HG02970 (cell line): ENCODE measurements at regions not wholly inside any gene's neighbourhood (a gene's known extent, or its start where the extent isn't known, plus 50 kb on each side); places are given as distances from the start of the nearest gene placed in this dataset.
"Not testable (repeated sequence)": the region's sequence is repeated elsewhere in the genome, so short reads cannot be mapped to it uniquely, and the experiment has no call there.

Source experiments
- ATAC-seq: cut with Tn5 transposase; IDR thresholded peaks from one replicate; pipeline ENCODE4 v1.9.1; 2021; ENCODE audit warnings: mild to moderate bottlenecking, moderate library complexity, moderate number of reproducible peaks; ENCODE audit not compliant: unreplicated experiment, low FRiP score

DNA sequence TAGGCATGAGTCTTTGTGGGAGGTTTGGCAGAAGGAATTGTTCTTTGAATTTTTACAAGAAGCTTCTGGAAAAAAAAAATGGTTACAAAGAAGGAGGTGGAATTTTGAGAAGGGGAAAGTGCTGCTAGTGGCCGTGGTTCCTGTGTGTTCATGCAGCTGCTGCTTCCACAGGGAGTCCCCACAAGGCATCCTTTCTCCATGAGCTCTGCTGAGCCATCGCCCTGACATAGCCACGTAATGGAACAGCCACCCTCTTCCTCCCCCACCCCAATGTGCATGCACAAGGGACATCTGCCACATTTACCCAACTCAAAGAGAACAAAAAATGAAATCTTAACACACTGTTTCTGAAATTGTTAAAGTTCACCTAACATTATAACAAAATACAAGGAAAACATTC is 529.7 kb downstream of the SATB2 start:
- no peak for ATAC-seq

DNA sequence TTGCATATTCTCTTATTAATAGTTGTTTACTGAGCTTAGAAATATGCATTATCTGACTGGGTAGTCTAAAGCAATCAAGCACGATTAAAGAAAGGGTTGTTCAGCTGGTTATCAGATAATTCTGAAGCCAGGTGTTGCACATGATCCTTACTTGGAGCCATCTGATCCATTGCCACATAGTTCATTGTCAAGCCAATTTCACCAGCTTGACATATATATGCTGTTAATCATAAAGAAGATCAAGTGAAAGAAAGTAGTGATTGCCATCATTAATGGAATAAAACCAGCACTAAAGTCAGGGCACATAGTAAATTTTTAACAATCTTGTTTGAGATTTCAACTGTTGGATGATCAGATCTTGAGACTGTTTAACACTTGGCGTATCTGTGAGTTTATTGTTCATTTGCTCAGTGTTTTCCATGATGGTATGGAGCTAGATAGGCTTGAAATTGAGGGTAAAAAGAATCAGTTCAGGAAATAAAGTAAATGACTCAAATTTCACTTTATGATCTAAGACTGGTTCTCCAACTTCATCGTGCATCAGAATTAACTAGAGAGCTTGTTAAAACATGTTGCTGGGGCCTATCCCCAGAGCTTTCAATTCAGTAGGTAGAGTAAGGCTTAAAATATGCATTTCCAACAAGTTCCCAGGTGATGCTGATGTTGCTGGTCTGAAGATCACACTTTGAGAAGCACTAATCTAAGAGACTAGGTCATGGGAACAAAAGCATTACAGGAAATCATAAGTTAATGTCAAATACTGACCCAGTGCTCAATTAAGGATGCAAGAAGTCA is 539.6 kb downstream of the SATB2 start:
- ATAC-seq, result no peak

DNA sequence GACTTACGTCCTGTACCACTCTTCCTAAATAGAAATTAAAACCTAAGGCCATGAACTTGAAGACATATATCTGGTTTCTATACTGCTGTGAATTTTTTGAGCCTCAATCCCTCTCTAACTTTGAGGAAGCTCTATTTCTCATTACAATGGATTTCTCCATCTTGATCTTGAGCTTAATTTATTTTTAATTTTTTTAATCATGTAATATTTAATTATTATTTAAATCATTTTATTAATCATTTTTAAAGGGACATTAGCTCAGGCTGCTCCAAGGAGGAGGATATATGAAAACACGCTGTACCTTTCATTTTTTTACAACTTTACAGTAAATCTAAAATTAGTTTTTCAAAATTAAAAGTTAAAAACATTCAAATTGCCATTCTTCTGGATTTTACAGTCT is 540.5 kb downstream of the SATB2 start:
- no peak for ATAC-seq

DNA sequence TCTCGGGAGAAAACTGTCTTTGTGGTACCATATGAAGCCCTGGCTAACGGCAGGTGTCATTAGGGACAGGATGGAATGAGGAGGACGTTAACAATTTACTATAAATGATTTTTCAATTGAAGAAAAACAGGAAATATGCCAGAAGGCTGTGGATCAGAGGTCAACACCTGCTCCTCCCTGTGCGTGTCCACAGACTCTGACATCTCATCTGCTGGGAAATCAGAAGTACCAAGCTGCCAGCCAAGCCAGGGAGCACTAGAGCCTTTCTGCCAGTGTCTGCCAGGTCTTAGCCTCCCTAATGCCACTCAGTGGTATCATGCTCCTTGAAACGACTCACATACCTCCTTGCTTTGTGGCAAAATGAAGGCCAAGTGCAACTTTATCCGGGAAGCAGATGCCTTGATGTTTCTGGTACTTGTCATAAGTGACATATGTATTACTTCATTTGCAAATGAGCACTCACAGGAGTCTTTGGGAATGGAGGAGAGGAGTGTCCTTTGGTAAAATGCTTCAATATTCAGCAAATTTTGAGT is 541.1 kb downstream of the SATB2 start:
- no peak for ATAC-seq

DNA sequence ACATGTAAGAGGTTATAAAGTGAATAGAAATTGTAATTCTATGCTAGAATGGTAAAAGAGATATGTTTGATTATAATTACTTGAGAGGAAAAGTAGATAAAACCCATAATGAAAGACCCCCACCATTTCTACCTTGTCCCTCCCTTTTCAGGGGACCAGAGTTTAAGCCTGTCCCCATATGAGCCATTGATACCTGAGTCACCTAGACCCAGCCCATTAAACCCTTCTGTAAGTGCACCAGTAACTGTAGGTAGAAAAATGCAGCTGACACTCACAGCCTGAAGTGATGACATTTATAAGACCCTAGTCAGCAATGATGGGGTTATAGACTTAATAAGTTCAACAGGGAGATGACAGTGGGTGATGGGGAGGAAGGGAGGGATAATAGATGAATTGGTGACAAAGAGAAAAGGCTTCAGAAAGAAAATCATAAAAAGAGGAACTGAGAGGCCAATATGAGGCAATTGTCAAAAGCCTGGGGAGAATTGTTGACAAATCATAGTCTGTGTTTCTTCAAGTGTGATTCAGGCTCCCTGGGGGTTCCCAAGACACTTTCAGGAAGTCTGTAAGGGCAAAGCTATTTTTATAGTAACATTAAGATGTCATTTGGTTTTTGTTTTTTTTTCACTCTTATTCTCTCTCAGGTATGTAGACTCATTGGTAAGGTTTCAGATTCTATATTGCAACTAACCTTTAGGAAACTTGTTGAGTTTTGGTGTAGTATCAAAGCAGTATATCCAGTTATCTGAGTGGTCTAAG is 544.2 kb downstream of the SATB2 start:
- ATAC-seq, result peak; percentile 99

DNA sequence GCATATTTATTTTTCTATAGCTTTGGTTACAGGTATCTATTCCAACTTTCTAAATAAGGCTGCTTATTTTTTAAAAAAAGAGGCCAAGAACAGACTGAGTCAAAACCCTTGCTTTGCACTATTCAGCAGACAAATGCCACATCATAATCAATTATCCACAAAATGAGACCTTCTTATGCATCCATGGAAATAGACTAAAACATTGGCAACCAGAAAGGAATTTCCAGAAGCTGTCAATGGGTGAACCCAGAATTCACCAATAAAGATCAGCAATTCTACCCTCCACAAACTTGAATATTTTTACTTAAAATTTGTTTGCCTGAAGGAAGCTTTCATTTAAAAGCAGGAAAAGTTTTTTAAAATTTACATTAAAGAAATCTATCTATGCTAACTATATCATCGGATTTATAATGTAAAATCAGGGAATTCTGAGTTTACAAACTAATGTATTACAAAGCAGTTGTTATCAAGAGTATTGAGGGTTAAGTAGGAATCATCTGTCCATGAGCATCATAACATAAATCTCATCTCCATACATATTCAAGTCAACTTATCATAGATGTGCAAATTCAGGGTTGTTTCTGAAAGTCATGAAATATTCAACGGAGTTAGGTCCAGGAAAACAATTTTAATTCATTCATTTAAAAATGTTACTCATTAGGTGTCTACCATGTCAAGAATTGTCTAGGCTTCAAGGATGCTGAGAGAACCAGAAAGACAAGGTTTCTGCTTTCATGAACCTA is 548.0 kb downstream of the SATB2 start:
- no peak for ATAC-seq

DNA sequence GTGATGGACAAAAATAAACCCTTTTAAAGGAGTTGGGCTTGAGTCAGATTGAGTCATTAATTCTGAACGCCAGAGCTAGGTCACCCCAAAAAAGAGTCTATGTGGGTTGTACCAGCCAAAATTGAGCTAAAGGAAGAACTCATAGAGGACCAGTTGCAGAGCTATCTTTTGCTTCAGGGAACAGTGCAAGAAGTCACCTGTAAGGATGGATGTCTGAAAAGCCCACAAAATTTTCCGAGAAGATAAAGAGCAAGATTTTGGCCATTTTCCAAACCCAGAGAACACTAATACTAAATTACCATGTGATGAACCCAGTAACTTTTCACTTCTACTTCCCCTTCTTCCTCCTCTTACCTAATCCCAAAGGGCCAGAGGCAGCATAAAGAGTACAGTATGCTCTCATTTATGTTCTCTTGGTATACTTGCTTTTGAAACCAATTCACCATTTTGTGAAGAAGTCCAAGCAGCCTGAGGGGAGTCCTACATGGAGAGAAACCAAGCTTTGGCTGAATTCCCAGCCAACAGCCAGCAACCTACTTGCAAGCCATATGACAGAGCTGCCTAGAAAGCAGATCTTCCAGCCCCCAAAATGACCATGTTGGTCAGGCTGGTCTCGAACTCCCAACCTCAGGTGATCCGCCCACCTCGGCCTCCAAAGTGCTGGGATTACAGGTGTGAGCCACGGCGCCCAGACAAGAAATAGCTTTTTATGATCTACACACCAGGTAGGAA is 551.7 kb downstream of the SATB2 start:
- ATAC-seq, result no peak

DNA sequence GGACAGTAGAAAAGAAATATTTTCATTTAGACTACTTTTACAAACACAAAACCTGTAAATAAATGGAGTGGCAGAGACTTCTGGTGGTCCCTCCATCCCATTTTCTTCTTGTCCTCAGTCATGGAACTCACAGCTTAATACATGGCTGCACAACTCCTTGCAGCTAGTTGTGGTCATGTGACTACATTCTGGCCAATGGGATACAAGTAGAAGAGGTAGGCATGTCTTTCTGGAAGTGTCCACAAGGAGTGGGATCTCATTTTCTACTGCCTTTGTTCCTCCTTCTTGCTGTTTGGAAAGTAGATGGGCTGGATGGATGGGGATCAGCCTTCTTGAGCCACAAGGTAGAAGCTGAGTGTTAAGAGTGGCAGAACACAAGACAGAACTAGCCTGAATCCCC is 555.8 kb downstream of the SATB2 start:
- no peak for ATAC-seq

DNA sequence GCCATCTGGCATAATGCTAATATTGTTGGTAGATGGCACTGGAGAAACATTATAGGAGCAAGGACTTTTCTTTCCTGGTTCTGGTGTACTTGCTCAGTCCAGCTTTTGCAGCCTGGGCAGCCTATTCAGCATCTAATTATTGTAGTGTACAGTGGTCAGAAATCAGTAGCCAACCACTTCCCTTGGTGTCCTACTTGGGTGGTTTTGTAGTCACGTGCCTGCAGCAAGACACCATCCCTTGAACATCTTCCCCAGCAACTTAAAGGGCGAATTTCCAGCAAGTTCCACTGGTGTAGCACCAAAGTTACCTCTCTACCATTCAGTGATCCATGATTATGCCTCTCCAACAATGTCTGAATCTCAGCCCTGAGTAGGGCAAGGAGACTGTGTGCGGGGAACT is 557.6 kb downstream of the SATB2 start:
- ATAC-seq, result no peak

DNA sequence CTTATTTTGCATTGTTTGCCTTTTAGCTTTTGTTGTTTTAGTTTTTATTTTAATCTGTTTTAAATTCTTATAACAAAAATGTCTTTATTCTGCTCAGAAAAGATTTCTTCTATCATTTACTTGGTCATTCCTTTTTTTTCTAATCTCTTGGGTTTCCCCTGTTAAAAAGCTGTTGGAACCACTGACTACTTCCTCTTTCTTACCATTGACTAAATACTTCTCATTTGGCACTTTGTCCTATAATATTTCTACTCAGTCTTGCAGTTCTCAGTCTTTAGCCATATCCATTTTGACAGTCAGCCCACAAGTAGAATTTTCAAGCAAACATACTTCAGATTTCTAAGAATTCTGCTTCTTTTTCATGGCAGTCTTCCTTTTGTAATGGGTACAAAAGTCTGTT is 567.2 kb downstream of the SATB2 start:
- no peak for ATAC-seq

DNA sequence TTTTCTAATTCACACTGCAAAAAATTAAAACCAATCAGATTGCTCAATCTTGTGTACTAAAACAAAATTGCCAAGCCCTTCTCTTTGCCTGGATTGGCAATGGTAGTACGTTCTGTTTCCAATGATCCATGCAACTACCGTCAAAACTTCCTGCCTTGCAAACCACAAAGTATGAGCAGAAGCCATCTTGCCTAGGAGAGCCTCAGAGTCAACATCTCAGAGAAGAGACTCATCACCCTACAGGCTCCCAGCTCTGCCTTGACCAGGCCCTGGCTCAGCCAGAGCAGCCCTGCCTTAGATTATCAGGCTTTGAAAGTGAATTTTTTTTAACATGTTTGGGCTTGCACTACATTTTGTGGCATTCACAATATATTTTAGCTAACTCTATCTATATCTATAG is 574.1 kb downstream of the SATB2 start:
- no peak for ATAC-seq

DNA sequence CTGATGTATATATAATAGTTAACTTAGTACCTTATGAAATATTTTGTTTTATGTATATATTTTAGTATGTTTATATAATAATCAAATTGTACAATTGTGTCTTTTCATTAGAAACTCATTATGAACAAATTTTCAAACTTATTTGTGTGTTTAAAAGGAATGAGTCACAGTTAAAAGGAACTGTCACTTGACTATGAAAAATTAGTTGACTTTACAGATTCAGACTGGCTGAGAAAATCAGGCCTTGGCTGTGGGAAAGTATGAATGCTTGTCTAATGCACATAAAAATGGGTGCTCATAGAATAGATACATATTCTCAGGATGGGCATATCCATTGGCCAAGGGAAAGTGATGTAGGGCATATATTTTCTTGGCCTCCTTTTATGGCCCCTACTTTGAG is 576.8 kb downstream of the SATB2 start:
- no peak for ATAC-seq

DNA sequence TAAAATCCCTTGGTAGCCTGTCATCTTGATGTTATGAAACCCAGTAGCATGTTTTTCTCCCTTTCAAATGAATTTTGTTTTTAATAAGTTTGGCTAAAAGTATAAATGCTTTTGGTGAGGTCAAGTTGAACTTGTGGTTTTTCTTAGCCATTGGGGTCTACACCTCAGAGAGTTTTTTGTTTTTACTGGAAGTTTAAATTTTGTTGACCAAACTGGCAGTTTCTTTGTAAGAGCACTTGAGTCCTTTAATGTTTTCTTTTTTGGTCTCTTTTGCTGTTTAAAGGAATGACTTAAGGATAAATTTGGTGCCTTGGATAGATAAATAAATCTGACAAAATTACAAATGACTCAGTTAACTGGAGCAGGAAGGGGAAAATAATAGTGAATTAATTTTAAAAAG is 577.3 kb downstream of the SATB2 start:
- ATAC-seq, result no peak

DNA sequence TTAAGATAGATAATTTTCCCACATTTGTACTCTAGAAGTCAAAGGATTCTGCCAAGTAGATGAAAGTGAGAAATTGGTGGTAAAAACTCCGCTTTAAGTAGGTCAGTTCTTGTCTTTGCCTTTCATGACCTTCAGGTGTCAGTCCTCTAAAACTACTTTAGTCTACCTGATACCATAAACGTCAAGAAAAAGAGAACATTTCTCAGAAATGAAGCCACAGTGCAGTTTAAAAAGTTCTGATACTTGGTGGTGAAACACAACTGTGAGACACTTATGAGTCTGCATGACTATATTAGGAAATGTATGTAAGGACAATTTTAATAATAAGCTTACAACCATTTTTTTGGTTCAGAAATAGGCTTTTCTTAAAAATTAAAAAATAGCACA is 583.3 kb downstream of the SATB2 start:
- no peak for ATAC-seq

DNA sequence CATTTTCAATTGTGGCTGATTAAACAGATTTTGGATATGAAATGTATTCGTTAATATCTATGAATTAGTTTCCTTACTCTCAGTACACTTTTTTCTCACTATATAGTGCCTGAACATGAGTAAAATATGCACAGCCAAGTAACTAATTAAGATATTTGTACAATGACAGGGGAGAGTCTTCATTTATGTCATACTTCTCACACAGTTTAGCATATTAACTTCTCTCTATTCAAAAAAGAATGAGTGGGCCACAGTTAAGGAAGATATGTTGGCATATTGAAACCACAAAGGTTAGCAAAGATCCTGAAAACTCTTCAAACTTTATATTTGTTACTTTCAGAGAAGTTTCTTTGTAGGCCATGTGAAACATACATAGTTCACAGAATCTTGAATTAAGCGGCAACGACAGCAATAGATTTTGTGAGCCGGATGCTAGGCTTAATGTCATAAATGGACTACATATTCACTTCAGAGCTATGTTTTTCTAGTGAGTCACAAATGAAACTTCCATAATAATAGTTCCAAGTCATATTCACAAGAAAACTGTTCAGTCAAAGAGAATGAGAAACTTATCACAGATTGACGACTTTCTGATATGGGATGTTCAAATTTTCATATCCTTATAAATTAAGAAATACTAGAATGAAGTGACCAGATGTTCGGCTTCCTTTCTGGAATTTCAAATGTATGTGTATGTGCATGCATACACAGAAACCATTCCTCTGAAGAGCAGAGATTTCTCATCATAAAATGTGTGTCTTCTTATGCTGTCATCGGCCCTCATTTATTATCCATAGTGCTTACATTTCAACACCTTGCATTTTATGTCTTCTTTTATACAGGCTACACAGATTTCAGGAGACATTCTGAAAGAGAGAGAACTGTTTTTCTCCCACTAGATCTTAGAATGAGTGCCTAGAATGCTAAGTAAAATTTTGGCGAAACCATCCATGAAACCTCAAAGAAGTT is 584.0 kb downstream of the SATB2 start:
- no peak for ATAC-seq

DNA sequence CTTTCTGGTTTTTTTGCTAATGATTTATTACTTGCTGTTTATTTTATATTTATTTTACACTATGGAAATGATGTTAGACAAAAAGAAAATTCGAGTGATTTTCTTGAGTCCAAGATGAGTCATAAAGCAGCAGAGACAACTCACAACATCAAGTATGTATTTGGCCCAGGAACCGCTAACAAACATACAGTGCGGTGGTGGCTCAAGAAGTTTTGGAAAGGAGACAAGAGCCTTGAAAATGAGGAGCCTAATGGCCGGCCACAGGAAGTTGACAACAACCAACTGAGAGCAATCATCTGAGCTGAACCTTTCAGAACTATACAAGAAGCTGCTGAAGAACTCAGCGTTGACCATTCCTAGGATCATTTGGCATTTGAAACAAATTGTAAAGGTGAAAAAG is 594.1 kb downstream of the SATB2 start:
- ATAC-seq, result no peak

DNA sequence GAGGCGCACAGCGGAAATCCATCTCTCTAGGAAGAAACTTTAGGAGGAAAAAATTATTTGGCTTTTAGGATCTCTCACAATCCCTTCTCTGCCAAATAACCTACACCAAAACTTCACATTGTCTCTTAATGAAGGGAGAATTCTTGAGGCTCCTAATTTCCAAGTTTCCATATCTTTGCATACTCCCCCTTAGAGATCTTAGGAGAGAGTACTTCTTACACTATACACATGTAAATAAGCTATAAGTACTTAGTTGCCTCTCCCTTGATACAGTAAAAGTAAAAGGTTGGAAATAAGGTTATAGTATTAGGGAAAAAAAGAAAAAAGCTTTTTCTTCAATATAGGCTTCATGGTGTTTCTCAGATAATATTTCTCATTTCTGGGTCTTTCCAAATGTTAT is 596.7 kb downstream of the SATB2 start:
- no peak for ATAC-seq

DNA sequence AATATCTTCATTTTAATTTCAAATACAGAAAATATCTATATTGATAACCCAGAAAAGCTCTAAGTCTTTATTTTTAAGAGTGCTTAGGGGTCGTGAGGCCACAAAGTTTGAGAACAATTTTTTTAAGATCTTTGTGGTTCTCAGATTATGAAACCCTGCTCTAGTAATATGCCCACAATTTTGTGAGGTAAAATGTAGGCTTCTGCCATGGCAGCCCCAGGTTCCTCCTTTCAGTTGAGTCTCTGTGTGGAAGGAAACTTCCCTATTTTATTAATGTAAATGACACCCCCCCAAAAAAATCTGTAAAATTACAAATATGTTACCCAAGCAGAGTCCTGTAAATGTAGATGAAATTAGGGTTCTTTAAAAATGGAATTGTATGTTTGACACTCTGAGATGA is 600.5 kb downstream of the SATB2 start:
- ATAC-seq, result no peak

DNA sequence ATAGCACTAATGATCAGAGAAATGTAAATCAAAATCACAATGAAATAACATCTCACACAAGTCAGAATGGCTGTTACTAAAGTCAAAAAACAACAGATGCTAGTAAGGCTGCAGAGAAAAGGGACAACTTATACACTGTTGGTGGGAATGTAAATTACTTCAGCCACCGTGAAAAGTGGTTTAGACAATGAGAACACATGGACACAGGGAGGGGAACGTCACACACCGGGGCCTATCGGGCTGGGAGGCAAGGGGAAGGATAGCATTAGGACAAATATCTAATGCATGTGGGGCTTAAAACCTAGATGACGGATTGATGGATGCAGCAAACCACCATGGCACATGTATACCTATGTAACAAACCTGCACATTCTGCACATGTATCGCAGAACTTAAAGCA is 602.0 kb downstream of the SATB2 start:
- ATAC-seq, result not testable (repeated sequence)
